ENCODE measurements at regions not wholly inside any gene's neighbourhood (a gene's known extent, or its start where the extent isn't known, plus 50 kb on each side); places are given as distances from the start of the nearest gene placed in this dataset.
"Not testable (repeated sequence)": the region's sequence is repeated elsewhere in the genome, so short reads cannot be mapped to it uniquely, and the experiment has no call there.

DNA sequence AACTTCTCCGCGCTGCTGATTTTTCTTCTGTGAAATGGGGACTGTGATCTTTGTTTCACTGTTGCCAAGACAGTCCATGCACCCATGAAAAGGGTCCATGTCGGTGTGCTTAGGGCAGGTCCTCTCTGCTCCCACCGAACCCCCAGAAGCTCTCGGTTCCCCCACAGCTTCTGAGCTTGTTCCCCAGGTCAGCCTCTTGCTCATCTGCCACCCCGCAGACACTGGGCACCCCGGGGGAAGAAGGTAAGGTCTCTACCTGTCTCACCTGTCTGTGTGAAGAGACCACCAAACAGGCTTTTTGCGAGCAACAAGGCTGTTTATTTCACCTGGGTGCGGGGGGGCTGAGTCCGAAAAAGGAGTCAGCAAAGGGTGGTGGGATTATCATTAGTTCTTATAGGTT is 66.2 kb upstream of the NANOS1 start:
- in situ Hi-C loops (cut with HindIII; ENCODE audit: low pct_ligation_motif_present, low sequenced_read_pairs), result no loop called here
- TF ChIP-seq CTCF (IDR thresholded peaks at IDR 0.05; ENCODE audit: low read depth, low read length, missing control alignments), result no peak
- H3K27me3 ChIP-seq (replicated peaks), result no peaks in the 10 kb centered on the region
- DNase-seq, result no peak
- no peaks in the 10 kb centered on the region for H3K36me3 ChIP-seq (replicated peaks)
- no peak overlapping the region for H3K4me3 ChIP-seq (ENCODE audit: low read depth, low read length)
- H3K27ac ChIP-seq, result no peak overlapping the region

GRCh38 chr10:118963933-118964332 is 65.6 kb upstream of the NANOS1 start:
- in situ Hi-C loops (cut with HindIII; ENCODE audit: low pct_ligation_motif_present, low sequenced_read_pairs), result no loop called here
- DNase-seq, result no peak
- Histone ChIP-seq H3K27ac (no peak overlapping the region), H3K36me3 (replicated peaks) (no peaks in the 10 kb centered on the region), H3K27me3 (replicated peaks) (no peaks in the 10 kb centered on the region), H3K4me3 (ENCODE audit: low read depth, low read length) (no peak overlapping the region)
- TF ChIP-seq CTCF (IDR thresholded peaks at IDR 0.05; ENCODE audit: low read depth, low read length, missing control alignments), result no peak

DNA sequence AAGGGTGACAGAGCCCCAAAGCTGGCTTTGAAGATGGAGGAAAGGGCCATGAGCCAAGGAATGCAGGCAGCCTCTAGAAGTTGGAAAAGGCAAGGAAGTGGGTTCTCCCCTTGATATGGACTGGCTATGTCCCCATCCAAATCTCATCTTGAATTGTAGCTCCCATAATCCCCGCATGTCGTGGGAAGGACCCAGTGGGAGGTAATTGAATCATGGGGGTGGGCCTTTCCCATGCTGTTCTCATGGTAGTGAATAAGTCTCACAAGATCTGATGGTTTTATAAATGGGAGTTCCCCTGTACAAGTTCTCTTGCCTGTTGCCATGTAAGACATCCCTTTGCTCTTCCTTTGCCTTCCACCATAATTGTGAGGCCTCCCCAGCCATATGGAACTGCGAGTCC is 65.0 kb upstream of the NANOS1 start:
- H3K36me3 ChIP-seq (replicated peaks); H3K27me3 ChIP-seq (replicated peaks); DNase-seq; in situ Hi-C loops (cut with HindIII; ENCODE audit: low pct_ligation_motif_present, low sequenced_read_pairs); H3K27ac ChIP-seq; H3K4me3 ChIP-seq (ENCODE audit: low read depth, low read length): not testable (repeated sequence)

- no peak overlapping the region for H3K27ac ChIP-seq
- no peak for TF ChIP-seq CTCF (IDR thresholded peaks at IDR 0.05; ENCODE audit: low read depth, low read length, missing control alignments)
- H3K4me3 ChIP-seq (ENCODE audit: low read depth, low read length), result no peak overlapping the region
- in situ Hi-C loops (cut with HindIII; ENCODE audit: low pct_ligation_motif_present, low sequenced_read_pairs), result no loop called here
- H3K27me3 ChIP-seq (replicated peaks), result no peaks in the 10 kb centered on the region
- no peaks in the 10 kb centered on the region for H3K36me3 ChIP-seq (replicated peaks)
- DNase-seq, result no peak
Observed at GRCh38 chr10:118965096-118965495, 64.4 kb upstream of the NANOS1 start.

GRCh38 chr10:118965645-118966044 is 63.9 kb upstream of the NANOS1 start:
- no peaks in the 10 kb centered on the region for H3K27me3 ChIP-seq (replicated peaks)
- no peak overlapping the region for H3K4me3 ChIP-seq (ENCODE audit: low read depth, low read length)
- H3K36me3 ChIP-seq (replicated peaks), result no peaks in the 10 kb centered on the region
- no peak for DNase-seq
- in situ Hi-C loops (cut with HindIII; ENCODE audit: low pct_ligation_motif_present, low sequenced_read_pairs), result no loop called here
- no peak overlapping the region for H3K27ac ChIP-seq
- no peak for TF ChIP-seq CTCF (IDR thresholded peaks at IDR 0.05; ENCODE audit: low read depth, low read length, missing control alignments)

- no peak for TF ChIP-seq CTCF (IDR thresholded peaks at IDR 0.05; ENCODE audit: low read depth, low read length, missing control alignments)
- no peak for DNase-seq
Observed at GRCh38 chr10:118966076-118966849, 63.3 kb upstream of the NANOS1 start.

More at GRCh38 chr10:118966076-118966849, 63.3 kb upstream of the NANOS1 start:
- no peak overlapping the region for H3K4me3 ChIP-seq (ENCODE audit: low read depth, low read length)
- H3K27me3 ChIP-seq (replicated peaks), result no peaks in the 10 kb centered on the region
- in situ Hi-C loops (cut with HindIII; ENCODE audit: low pct_ligation_motif_present, low sequenced_read_pairs), result no loop called here
- no peak overlapping the region for H3K27ac ChIP-seq
- H3K36me3 ChIP-seq (replicated peaks), result no peaks in the 10 kb centered on the region
